NCI-H2107 treated with DMSO at 0.1 percent for 48 hours (cell line): ENCODE measurements at regions not wholly inside any gene's neighbourhood (a gene's known extent, or its start where the extent isn't known, plus 50 kb on each side); places are given as distances from the start of the nearest gene placed in this dataset.
"Not testable (repeated sequence)": the region's sequence is repeated elsewhere in the genome, so short reads cannot be mapped to it uniquely, and the experiment has no call there.

ENCODE experiments used
- DNase-seq: peaks from one replicate; lab custom pipeline; 2025; ENCODE audit not compliant: unreplicated experiment; lab: John Stamatoyannopoulos, UW

GRCh38 chrX:42290608-42291007 is 367.3 kb upstream of the CASK start:
- DNase-seq = no peak

GRCh38 chrX:42289492-42290385 is 366.4 kb upstream of the CASK start:
- DNase-seq = no peak

GRCh38 chrX:42285681-42286080 is 362.3 kb upstream of the CASK start:
- DNase-seq = not testable (repeated sequence)

- no peak for DNase-seq
Observed at GRCh38 chrX:42276982-42277690, 353.8 kb upstream of the CASK start.

- DNase-seq = no peak
Observed at GRCh38 chrX:42274151-42274550, 350.8 kb upstream of the CASK start.

- DNase-seq = no peak
Observed at GRCh38 chrX:42273387-42273786, 350.0 kb upstream of the CASK start.

GRCh38 chrX:42269186-42269585 is 345.8 kb upstream of the CASK start:
- DNase-seq = no peak

- no peak for DNase-seq
Observed at GRCh38 chrX:42260854-42261253, 337.5 kb upstream of the CASK start.

- no peak for DNase-seq
Observed at GRCh38 chrX:42248226-42248625, 324.9 kb upstream of the CASK start.

- no peak for DNase-seq
Observed at GRCh38 chrX:42247241-42247640, 323.9 kb upstream of the CASK start.

- no peak for DNase-seq
Observed at GRCh38 chrX:42246814-42247213, 323.5 kb upstream of the CASK start.

- DNase-seq = no peak
Observed at GRCh38 chrX:42242004-42242403, 318.6 kb upstream of the CASK start.

- no peak for DNase-seq
Observed at GRCh38 chrX:42241421-42241820, 318.1 kb upstream of the CASK start.

GRCh38 chrX:42237956-42238355 is 314.6 kb upstream of the CASK start:
- no peak for DNase-seq

- DNase-seq = no peak
Observed at GRCh38 chrX:42229533-42229932, 306.2 kb upstream of the CASK start.

GRCh38 chrX:42220666-42221065 is 297.3 kb upstream of the CASK start:
- no peak for DNase-seq

- DNase-seq = no peak
Observed at GRCh38 chrX:42220083-42220482, 296.7 kb upstream of the CASK start.

- DNase-seq = no peak
Observed at GRCh38 chrX:42219231-42219630, 295.9 kb upstream of the CASK start.

- DNase-seq = no peak
Observed at GRCh38 chrX:42195506-42195905, 272.2 kb upstream of the CASK start.

- no peak for DNase-seq
Observed at GRCh38 chrX:42189576-42189975, 266.2 kb upstream of the CASK start.

GRCh38 chrX:42188730-42189129 is 265.4 kb upstream of the CASK start:
- no peak for DNase-seq

GRCh38 chrX:42176789-42177188 is 253.4 kb upstream of the CASK start:
- no peak for DNase-seq
